GM18507 (cell line): ENCODE measurements at regions not wholly inside any gene's neighbourhood (a gene's known extent, or its start where the extent isn't known, plus 50 kb on each side); places are given as distances from the start of the nearest gene placed in this dataset.

Experiments
- DNase-seq: peaks from one replicate; pipeline ENCODE4 v3.0.0; 2011; ENCODE audit warnings: low read depth; ENCODE audit not compliant: insufficient read length; ENCODE audit errors: extremely low spot score
- FAIRE-seq: peaks from 2 replicates; lab custom pipeline; 2011; peaks lifted over from hg19 to GRCh38; lab: Jason Lieb, UNC

DNA sequence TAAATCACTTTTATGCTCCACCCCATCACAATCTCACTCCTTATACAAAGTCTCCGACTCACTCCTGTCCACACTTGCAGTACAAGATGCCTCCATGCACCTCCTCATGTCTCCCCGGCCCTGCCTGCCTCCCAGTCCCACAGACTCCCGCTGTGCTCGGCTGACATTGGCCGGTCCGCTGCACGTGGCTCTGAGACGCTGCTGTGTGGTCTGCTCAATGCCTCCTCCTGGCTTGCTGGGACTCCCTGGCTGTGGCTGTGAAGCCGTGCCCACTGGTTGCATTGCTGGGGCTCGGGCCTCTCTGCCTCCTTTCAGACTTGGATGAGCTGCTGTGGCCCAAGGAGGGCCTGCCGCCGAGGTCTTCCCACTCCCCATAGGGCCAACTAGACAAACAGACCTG, 224.0 kb upstream of the B3GAT1 start:
- FAIRE-seq (no peak), DNase-seq (no peak)

DNA sequence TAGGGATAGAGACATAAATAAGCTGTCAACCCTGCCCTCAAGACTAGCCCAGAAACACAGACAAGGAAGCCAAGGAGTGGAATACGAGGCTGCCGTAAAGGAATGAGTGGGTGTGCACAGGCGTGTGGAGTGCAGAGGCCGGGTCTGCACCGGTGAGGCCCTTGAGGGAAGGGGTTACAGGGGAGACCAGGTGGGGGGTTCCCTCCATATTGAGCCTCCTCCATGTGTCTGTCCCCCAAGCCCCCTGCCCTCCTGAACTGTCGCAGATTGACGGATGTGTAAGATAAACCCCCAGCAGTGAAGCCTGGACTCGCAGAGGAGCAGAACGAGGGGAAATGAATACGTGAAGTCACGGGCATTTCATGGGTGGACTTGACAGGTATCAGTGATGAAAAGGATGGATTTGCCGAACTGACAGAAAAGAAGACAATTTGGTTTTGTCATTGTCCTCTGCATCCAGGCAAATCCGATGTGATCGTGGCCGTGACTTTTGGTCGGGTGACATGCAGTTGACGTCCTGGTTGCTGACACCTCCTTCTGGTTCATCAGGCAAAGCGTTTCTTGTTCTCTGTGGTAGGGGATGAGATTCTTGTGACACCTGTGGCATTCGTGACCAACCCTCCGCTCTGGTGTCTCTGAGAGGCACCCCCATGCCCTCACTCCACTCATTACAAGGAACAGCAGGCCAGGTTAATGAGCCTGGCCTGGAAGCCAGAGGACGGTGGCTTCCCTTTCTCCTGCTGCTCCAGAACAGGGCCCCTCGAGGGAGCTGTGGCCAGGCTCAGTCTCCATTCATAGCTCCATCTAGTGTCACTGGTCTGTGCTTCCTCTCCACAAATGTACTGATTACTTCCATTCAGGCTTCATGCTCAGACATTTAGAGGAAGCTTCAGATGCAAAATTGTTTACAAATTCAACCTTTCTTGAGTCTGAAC, 223.1 kb upstream of the B3GAT1 start:
- no peak for DNase-seq

DNA sequence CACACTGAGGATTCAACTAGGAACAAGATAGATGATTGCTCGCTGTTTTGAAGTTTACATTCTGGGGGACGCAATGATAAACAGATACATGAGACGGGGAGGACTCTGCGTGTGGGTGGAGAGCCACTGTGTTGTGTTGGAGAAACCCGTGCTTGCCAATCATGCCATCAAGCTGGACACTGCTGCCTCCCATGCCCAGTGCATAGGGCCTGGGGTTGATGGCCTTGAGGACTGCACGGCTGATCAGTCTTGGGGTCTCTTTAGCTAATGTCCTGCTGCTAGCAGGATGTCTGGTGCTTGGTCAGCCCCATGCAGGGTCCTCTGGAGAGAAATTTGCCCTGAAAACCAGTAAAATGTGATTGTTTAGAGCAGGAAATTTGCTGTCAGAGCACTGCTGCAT, 221.2 kb upstream of the B3GAT1 start:
- DNase-seq (no peak), FAIRE-seq (no peak)

More for the DNA sequence above, 223.1 kb upstream of the B3GAT1 start:
- FAIRE-seq, result no peak

DNA sequence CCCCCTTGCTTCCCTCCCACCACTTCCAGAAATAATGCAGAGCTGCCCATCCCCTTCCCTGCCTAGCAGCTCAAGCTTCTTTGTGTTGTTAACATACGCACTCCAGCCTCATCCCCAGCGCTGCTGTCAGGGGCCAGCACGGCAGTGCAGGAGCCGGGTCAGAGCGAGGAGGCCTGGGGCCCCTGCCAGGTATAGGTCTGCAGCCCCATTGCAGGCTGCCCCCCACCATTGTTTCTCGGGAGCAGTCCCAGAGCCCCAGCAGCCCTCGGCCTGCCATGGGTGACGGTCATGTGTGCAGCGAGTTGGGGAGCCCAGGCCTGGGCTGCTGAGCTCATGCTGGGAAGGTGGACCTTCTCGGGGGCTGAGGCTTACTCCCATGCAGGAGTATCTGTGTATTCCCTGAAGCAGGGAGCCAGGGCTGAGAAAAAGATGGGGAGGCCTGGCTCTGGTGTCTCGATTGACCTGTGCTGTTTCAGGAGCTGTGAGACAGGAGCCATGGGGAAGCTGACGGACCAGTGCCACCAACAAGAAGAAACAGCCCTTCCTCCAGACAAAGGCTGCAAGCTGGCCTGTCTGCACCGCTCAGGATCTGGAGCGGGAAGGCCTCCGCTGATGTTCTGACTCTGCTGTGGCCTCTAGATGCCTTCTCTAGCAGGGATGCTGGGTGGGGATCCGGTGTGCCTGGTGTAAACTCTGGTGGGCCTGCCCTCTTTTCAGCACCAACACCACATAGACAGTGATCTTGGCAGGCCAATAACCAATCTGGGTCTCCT, 220.5 kb upstream of the B3GAT1 start:
- no peak for FAIRE-seq

DNA sequence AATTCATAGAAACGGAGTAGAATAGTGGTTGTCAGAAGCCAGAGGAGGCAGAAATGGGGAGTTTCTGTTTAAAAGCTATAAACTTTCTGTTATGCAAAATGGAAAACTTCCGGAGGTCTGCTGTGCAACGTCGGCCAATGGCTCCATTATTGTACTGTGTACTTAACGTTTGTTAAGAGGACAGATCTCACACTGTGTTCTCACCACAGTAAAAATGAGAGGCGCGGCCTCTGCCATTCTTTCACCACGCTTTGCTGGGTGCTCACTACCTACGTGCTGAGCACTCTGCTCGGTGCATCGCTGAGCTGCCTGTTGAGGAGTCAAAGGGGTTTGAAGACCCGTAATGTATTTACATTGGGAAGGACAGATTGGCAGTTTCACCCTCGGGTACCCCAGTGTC, 218.8 kb upstream of the B3GAT1 start:
- no peak for DNase-seq
- no peak for FAIRE-seq

More for the DNA sequence above, 220.5 kb upstream of the B3GAT1 start:
- DNase-seq, result no peak

DNA sequence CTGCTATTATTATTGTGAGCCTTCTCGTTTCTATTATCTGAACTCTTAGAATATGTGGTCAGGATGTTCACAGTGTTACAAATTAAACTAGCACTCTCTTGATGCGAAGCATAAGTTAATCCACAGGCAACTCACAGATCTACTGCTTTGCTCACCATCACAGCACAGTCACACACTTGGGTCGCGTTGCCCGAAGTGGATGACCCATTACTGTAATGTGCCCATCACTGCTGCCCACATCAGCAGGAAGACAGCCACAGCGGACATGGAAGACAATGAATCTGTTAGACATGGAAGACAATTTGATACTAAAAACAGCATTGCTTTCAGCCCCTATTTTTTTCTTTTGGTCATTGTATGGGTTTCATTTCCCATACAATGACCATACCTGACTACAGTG, 216.4 kb upstream of the B3GAT1 start:
- FAIRE-seq, result no peak
- DNase-seq, result no peak

DNA sequence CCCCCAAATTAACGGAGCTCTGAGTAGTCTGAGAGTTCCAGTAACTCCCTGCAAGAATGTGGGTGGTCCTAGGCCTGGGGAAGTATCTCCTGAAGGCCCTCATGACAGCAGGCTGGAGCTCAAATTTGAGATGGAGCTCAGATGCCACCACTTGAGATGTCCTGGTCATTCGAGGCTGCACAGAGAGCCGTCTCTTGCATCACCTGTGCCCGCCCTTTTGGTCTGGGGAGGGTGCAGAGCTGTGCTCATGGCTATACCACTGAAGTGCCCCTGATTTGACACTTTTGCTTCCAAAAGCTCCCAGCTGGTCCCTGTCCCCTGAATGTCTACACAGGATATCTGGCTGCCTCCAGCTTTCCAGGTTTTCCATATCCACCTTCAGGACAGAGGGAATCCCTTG, 214.0 kb upstream of the B3GAT1 start:
- no peak for DNase-seq
- no peak for FAIRE-seq

DNA sequence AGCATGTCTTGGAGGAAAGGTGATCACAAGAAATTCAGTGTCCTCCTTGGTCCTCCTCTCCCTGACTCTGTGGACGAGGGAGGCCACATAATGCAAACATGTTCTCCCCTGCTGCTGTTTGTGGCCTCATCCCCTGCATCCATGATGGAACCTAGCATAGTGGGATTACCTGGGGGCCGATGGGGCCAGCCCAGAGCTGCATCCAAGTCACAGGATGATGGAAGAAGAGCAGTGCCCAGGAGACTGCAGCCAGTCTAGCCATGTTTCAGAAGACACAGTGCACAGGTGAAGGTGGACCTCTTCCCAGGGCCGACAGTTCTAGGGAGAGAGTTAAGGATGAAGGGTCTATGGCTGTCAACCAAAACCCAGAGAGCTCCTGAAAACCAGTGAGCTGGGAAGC, 213.6 kb upstream of the B3GAT1 start:
- DNase-seq (no peak), FAIRE-seq (no peak)

DNA sequence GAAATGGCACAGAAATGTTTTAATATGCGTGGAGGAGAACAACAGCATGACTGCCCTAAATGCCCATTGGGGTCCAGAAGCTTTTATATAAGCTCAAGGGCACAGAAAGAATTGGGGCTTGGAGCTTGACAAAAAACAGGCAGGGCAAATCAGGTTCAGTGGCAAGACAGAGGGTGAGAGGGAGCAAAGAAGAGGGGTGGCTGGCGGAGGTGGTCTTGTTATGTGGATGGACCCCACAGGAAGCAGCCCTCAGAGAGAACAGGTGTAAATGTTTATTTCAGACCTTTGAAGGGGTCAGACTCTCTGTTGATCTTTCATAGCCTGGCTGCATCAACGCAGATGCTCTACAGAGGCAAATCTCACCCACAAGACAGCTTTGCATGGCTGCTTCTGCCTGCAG, 213.1 kb upstream of the B3GAT1 start:
- no peak for FAIRE-seq
- no peak for DNase-seq

DNA sequence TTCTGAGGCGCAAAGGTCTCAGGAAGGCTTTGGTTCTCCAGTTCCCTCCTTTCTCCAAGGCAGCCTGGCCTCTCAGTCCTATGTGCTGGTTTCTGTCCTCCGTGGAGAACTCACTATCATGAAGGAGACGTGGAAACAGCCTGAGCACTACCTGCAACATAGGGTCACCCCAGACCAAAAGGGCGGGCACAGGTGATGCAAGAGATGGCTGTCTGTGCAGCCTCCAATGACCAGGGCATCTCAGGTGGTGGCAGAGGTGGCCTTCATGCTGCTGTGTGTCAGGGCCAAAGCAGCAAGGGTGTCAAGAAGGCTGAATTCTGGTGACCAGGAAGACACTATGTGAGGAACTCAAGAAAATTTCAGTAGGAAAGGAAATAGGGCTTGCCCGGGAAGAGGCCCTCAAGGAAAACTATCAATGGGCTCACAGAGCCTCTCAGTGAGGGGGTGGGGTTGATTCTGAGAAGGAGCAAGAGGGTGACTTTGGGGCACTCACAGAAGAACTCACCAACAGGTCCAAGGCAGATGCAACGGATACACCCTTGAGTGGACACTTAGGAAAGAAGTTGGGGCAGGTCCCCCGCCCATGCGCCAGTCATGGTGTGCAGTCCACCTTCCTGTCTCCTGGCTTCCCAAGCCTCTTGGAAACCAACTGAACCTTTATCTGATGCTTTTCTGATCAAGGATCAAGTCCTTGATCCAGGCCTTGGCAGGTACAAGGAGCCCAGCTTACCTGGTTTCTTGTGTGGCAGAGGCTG, 212.3 kb upstream of the B3GAT1 start:
- DNase-seq, result no peak
- FAIRE-seq, result no peak

DNA sequence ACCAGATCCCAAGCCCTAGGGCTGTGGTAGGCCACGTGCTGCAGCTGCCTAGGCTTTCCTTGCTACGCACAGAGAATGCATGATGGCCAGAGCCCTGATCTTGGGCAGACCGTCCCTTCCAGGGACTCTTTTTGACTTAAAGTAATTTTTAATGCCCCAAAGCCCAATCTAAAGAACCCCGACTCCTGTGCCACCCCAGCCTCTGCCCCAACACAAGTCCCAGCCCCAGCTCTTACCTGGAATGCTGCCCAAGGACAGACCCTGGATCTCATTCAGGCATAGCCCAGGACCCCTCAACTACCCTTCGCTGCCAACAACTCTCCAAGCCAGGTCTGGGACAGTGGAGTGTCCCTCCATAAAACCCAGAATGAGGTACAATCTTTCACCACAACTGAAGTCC, 211.7 kb upstream of the B3GAT1 start:
- FAIRE-seq (no peak), DNase-seq (no peak)

DNA sequence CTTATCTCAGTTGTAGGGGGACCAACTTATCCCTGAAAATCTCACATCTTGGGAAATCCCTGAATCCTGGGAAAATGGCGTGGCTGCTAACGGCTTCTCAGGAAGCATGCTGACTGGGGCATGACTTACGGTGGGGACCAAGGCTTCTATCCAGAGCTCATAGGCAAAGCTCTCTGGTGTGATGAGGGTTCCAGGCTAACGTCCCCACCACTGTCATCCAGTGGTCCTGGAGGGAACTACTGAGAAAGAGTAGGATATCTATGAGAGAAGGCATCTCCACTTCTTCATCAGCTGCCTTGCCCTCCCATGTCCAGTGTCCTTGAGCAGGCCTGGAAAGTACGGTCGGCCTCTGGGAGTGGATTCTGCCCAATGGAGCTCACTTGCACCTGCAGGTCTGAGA, 210.4 kb upstream of the B3GAT1 start:
- no peak for DNase-seq
- no peak for FAIRE-seq

DNA sequence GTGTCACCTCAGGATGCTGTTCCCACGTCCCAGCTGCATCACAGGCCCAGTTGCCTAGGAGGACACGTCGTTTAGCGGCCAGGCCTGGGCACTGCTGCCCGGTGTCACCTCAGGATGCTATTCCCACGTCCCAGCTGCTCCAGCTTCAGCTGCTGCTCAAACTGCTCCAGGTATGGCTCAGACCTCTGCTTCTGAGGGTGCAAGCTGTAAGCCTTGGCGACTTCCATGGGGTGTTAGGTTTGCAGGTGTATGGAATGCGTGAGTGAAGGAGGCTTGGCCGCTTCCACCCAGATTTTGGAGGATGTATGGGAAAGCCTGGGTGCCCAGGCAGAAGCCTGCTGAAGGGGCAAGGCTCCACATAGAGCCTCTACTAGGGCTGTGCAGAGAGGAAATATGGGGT, 205.3 kb upstream of the B3GAT1 start:
- FAIRE-seq, result no peak
- no peak for DNase-seq

DNA sequence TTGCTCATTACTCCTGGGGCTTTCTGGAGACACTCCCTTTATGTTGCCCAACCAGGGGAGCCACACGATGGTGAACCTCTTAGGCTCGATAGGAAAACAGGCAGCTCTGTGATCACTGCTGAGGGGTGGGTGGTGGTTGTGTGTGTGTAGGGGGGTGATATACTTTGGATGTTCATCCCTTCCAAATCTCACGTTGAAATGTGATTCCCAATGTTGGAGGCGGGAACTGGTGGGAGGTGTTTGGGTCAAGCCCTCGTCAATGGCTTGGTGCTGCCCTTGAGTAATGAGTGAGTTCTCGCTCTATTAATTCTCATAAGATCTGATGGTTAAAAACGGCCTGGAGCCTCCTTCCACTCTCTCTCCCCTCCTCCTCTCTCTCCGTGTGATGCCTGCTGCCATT, 204.0 kb upstream of the B3GAT1 start:
- DNase-seq (no peak), FAIRE-seq (no peak)

DNA sequence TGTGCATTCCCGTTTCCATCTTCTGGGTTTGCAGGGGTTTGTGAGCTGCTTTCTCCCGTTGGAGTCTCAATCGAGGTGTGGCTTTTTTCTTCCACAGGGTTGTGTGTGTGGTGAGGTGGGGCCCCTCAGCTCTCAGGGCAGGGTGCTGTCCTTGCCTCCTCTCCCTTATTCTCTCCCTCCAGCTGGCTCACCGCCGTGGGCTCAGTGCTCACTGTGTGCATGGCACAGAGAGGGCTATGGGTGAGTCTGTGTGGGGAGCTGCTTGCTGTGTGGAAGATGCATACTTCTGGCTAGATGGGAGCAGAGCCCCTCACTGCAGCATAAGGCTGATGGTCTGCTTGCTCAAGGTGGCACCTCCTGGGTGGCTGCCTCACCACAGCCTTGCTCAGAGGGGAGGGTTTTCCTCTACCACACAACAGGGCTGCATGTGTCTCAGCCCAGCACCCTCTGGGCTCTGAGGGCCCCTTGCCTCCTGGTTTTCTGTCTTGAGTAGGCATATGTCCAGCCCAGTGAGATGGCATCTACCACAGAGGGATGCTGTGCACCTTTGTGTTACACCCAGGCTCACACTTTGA, 203.1 kb upstream of the B3GAT1 start:
- DNase-seq (no peak), FAIRE-seq (no peak)

DNA sequence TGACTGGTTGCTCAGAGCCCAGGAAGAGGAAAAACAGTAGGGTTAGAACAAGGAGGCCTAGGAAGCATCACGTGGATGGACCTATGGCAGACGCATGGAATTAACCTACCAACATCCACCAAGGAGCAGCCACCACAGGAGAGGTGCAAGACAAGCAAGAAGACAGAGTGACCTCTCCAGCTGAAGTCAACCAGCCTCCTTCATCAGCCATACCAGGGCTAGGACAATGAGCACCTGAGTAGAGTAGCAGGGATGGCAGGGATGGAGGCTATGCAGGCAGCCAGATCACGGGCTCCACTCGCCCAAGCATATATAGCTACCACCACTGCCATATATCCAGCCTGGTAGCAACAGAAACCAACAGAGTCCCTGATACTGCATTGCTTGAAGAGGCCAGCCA, 202.1 kb upstream of the B3GAT1 start:
- DNase-seq (no peak), FAIRE-seq (no peak)

DNA sequence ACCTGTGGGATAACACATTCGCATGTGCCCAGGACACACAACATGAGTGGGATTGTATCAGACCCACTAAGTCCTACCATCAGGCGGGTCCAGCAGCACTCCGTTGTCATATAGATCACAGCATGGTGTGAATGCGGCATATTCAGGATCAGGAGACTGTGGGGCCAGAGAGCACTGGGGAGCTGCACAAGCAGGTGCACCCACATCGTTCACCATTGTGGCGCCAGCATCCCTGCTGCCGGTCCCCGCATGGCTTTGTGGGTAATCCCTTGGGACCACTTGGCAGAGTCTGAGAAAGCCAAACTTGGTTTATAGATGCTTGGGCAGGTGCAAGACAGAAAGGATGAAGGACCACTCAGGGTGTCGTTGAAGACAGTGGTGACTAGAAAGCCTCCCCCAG, 201.6 kb upstream of the B3GAT1 start:
- no peak for DNase-seq
- no peak for FAIRE-seq

DNA sequence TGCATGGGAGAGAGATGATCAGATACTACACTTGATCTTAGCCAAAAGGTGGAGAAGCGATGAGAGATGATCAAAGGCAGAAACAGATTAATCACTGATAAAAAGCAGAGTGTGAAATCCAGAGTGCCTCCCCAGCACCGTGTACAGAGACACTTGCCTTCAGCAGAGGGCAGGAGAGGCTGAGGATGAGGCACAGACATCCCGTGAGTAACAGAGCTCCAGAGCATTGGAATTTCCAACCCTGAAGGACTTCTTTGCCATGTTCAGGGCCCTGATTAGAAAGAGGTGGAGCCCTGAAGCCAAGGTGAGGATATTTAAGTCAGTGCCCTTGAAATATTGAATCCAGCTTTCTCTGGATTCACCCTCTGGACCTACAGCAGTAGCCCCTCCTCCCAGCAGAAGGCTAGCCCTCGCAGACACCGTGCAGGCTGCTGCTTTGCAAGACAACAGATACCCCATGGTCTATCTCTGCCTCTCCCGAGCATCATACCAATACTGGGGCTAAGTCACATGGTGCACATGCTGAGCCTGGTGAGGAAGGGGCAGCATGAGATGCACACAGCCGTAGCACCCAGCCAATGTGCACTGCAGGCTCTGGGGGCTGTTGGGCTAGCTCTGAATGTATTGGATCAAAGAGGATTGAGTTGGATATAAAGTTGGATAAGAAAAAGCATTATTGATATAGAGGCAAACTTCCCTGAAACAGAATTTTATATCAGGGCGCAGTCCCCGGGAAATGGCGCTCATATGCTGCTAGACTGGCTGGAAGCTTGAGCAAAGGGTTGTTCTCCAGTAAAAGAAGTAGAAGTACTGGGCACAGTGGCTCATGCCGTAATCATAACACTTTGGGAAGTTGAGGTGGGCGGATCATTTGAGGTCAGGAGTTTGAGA, 200.3 kb upstream of the B3GAT1 start:
- FAIRE-seq (no peak), DNase-seq (no peak)

DNA sequence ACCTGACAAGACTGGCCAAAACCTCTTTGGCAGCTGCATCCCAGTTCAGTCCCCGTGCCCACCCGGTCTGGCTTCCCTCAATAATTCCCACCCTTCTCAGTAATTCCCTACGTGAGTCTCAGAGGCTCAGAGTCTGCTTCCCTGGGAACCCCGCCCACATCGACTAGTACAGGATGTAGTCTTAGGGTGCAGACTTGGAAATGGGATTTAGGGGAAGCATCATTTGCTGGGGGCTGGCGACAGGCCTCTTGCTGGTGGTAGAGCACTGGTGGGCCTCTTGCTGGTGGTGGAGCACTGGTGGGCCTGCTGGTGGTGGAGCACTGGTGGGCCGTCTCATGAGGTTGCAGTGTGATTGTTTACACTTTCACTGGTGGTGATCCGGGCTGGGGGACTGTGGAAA, 199.5 kb upstream of the B3GAT1 start:
- DNase-seq, result no peak
- FAIRE-seq, result no peak
